ENCODE measurements at regions not wholly inside any gene's neighbourhood (a gene's known extent, or its start where the extent isn't known, plus 50 kb on each side); places are given as distances from the start of the nearest gene placed in this dataset.

DNA sequence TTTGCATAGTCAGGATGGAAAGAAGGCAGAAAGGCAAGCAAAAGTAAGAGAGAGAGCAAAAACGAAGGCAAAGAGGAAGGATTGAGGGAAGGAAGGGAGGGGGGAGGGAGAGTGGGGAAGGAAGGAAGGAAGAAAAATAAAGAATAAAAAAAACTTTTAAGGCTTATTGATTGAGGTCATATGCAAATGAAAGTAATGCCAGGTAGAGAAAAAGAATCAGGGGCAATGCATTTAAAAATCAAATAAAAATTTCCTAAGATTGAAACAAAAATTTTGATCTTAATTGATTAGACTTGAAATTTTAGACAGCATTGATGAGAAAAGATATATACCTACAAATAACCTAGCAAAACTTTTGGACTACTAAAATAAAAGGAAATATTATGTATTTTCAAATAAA, 153.9 kb upstream of the KIF2B start:
- TF ChIP-seq, protein P1, sequence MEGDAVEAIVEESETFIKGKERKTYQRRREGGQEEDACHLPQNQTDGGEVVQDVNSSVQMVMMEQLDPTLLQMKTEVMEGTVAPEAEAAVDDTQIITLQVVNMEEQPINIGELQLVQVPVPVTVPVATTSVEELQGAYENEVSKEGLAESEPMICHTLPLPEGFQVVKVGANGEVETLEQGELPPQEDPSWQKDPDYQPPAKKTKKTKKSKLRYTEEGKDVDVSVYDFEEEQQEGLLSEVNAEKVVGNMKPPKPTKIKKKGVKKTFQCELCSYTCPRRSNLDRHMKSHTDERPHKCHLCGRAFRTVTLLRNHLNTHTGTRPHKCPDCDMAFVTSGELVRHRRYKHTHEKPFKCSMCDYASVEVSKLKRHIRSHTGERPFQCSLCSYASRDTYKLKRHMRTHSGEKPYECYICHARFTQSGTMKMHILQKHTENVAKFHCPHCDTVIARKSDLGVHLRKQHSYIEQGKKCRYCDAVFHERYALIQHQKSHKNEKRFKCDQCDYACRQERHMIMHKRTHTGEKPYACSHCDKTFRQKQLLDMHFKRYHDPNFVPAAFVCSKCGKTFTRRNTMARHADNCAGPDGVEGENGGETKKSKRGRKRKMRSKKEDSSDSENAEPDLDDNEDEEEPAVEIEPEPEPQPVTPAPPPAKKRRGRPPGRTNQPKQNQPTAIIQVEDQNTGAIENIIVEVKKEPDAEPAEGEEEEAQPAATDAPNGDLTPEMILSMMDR (IDR thresholded peaks at IDR 0.05; ENCODE audit: insufficient read depth, low read depth, low read length) = no peak
- no peak for TF ChIP-seq EZH2 (IDR thresholded peaks at IDR 0.05; ENCODE audit: insufficient read depth, low read length)

Data from astrocyte (in vitro differentiated cells and primary cell).